ENCODE measurements at regions not wholly inside any gene's neighbourhood (a gene's known extent, or its start where the extent isn't known, plus 50 kb on each side); places are given as distances from the start of the nearest gene placed in this dataset.

DNA sequence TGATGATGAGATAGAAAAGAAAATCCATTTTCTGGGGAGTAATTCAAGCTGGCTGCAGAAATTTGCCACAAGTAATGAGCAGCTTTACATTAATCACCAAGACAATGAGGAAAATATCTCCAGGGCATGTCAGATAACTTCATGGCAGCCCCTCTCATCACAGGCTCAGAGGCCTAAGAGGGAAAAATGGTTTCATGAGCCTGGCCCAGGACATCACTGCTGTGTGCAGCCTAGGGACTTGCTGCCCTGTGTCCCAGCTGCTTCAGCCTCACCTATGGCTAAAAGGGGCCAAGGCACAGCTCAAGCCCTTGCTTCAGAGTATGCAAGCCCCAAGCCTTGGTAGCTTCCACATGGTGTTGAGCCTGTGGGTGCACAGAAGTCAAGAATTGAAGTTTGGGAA is 161.7 kb downstream of the OPA1 start:
- no peak for FAIRE-seq
- Histone ChIP-seq H3K4me3 (ENCODE audit: control insufficient read depth in 2 of 3, extremely low read depth in 1 of 3, insufficient read depth in 2 of 3, low read depth in 1 of 3, low read length in 3 of 3) (no peak overlapping the region), H2AFZ (ENCODE audit: control insufficient read depth, low read length) (no peak overlapping the region), H3K4me2 (ENCODE audit: control insufficient read depth, extremely low read depth, insufficient read depth, low read depth, low read length) (no peak overlapping the region), H3K79me2 (ENCODE audit: control insufficient read depth, insufficient read depth, low read length) (no peaks in the 10 kb centered on the region), H3K9me1 (ENCODE audit: control insufficient read depth, extremely low read depth, insufficient read depth, low read length) (no peaks in the 10 kb centered on the region), H3K36me3 (ENCODE audit: control insufficient read depth in 2 of 2, extremely low read depth in 1 of 2, insufficient read depth in 2 of 2, low read length in 2 of 2) (no peaks in the 10 kb centered on the region), H3K9me3 (ENCODE audit: control insufficient read depth, low read depth, low read length) (peaks cover 2% of the 10 kb centered on the region), H3K27me3 (ENCODE audit: control insufficient read depth, extremely low read depth, insufficient read depth, low read length) (peaks cover 8% of the 10 kb centered on the region), H3K27ac (ENCODE audit: control insufficient read depth, insufficient read depth, low read length) (no peak overlapping the region), H3K9ac (ENCODE audit: control insufficient read depth, extremely low read depth, insufficient read depth, low read length) (no peak overlapping the region), H3K4me1 (ENCODE audit: control insufficient read depth, extremely low read depth, insufficient read depth, low read length) (no peaks in the 10 kb centered on the region), H4K20me1 (ENCODE audit: control insufficient read depth, extremely low read depth, insufficient read depth, low read length) (no peaks in the 10 kb centered on the region)
- no peak for DNase-seq (ENCODE audit: low read depth, low spot score)
- no peak for TF ChIP-seq EZH2 (IDR thresholded peaks at IDR 0.05; ENCODE audit: low read length)
- TF ChIP-seq, protein P1, sequence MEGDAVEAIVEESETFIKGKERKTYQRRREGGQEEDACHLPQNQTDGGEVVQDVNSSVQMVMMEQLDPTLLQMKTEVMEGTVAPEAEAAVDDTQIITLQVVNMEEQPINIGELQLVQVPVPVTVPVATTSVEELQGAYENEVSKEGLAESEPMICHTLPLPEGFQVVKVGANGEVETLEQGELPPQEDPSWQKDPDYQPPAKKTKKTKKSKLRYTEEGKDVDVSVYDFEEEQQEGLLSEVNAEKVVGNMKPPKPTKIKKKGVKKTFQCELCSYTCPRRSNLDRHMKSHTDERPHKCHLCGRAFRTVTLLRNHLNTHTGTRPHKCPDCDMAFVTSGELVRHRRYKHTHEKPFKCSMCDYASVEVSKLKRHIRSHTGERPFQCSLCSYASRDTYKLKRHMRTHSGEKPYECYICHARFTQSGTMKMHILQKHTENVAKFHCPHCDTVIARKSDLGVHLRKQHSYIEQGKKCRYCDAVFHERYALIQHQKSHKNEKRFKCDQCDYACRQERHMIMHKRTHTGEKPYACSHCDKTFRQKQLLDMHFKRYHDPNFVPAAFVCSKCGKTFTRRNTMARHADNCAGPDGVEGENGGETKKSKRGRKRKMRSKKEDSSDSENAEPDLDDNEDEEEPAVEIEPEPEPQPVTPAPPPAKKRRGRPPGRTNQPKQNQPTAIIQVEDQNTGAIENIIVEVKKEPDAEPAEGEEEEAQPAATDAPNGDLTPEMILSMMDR (optimal IDR thresholded peaks at IDR 0.05 in 1 of 3, IDR thresholded peaks at IDR 0.05 in 1 of 3, conservative IDR thresholded peaks at IDR 0.05 in 1 of 3; ENCODE audit: extremely low read depth in 1 of 3, insufficient read depth in 2 of 3, low read length in 3 of 3): no peak
- dilution Hi-C loops (cut with MboI; ENCODE audit: extremely low pct_ligation_motif_present, low sequenced_read_pairs): loop anchor here (25.0 kb wide), 1 partner anchor 558 kb away; no protein-coding TSS in a partner anchor

DNA sequence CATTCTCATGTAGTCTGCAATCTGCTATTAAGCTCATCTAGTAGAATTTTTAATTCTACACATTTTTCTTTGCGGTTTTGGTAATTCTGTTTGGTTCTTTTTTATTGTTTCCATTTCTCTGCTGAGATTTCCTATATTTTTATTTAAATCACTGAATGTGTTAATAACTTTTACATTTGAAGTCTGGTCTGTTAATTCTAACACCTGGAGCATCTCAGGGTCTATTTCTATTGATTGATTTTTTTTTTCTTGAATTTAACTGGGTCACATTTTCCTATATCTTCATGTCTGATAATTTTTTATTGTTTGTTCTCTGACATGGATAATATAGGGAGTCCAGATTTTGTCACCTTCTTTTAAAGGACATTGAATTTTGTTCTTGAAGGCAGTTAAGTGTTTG is 163.5 kb downstream of the OPA1 start:
- no peaks in the 10 kb centered on the region for H3K9me1 ChIP-seq (ENCODE audit: control insufficient read depth, extremely low read depth, insufficient read depth, low read length)
- H2AFZ ChIP-seq (ENCODE audit: control insufficient read depth, low read length): no peak overlapping the region
- FAIRE-seq (no peak), DNase-seq (ENCODE audit: low read depth, low spot score) (no peak)
- no peaks in the 10 kb centered on the region for H3K36me3 ChIP-seq (ENCODE audit: control insufficient read depth in 2 of 2, extremely low read depth in 1 of 2, insufficient read depth in 2 of 2, low read length in 2 of 2)
- no peak overlapping the region for H3K9ac ChIP-seq (ENCODE audit: control insufficient read depth, extremely low read depth, insufficient read depth, low read length)
- no peak overlapping the region for H3K27ac ChIP-seq (ENCODE audit: control insufficient read depth, insufficient read depth, low read length)
- H3K4me2 ChIP-seq (ENCODE audit: control insufficient read depth, extremely low read depth, insufficient read depth, low read depth, low read length): no peak overlapping the region
- H3K9me3 ChIP-seq (ENCODE audit: control insufficient read depth, low read depth, low read length): peaks cover 2% of the 10 kb centered on the region
- no peak overlapping the region for H3K4me3 ChIP-seq (ENCODE audit: control insufficient read depth in 2 of 3, extremely low read depth in 1 of 3, insufficient read depth in 2 of 3, low read depth in 1 of 3, low read length in 3 of 3)
- peaks cover 8% of the 10 kb centered on the region for H3K27me3 ChIP-seq (ENCODE audit: control insufficient read depth, extremely low read depth, insufficient read depth, low read length)
- TF ChIP-seq, protein P1 (optimal IDR thresholded peaks at IDR 0.05 in 1 of 3, IDR thresholded peaks at IDR 0.05 in 1 of 3, conservative IDR thresholded peaks at IDR 0.05 in 1 of 3; ENCODE audit: extremely low read depth in 1 of 3, insufficient read depth in 2 of 3, low read length in 3 of 3): no peak
- no peak for TF ChIP-seq EZH2 (IDR thresholded peaks at IDR 0.05; ENCODE audit: low read length)
- dilution Hi-C loops (cut with MboI; ENCODE audit: extremely low pct_ligation_motif_present, low sequenced_read_pairs): loop anchor here (25.0 kb wide), 1 partner anchor 556 kb away; no protein-coding TSS in a partner anchor
- H4K20me1 ChIP-seq (ENCODE audit: control insufficient read depth, extremely low read depth, insufficient read depth, low read length): no peaks in the 10 kb centered on the region
- no peaks in the 10 kb centered on the region for H3K79me2 ChIP-seq (ENCODE audit: control insufficient read depth, insufficient read depth, low read length)
- H3K4me1 ChIP-seq (ENCODE audit: control insufficient read depth, extremely low read depth, insufficient read depth, low read length): no peaks in the 10 kb centered on the region

All from keratinocyte (primary cell).